ENCODE measurements at regions not wholly inside any gene's neighbourhood (a gene's known extent, or its start where the extent isn't known, plus 50 kb on each side); places are given as distances from the start of the nearest gene placed in this dataset.

DNA sequence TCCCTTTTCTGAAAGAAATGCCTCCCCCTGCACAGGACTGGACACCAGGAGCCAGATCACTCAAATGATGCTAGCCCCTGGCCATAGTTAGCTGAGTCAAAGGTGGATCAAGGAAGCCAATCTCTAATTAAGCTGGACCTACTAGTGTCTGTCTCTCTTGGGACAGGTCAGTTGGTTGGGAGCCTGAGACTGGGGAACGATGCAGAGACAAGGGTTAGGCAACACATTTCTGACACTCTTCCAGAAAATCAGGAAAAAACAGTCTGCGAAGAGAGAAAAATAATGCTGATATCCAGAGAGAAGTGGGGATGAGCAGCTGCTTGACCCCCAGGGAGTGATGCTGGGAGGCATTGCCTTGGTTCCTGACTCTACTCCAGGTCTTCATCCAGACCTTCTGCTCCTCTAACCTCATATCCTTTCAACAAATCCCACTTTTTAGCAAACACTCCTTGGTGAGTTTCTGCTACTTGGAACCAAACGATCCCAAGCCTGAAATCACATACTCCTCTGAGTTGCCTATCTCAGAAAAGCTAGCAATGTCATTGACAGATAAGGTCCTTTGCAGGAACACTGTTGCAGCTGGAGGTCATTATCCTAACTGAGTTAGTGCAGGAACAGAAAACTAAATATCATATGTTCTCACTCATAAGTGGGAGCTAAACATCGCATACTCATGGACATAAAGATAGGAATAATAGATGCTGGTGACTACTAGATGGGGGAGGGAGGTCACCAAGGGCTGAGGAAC lies 369.7 kb downstream of the COG6 start:
- Histone ChIP-seq H3K79me1 (ENCODE audit: low read depth, low read length) (no peaks in the 10 kb centered on the region), H4K8ac (ENCODE audit: low read depth, low read length) (no peak overlapping the region), H2BK120ac (ENCODE audit: low read depth, low read length) (no peak overlapping the region), H3K18ac (ENCODE audit: low read length) (no peak overlapping the region), H3K27me3 (ENCODE audit: control insufficient read depth in 3 of 3, insufficient read depth in 3 of 3, low read depth in 1 of 3, low read length in 3 of 3) (no peaks in the 10 kb centered on the region), H3K23ac (ENCODE audit: low read depth, low read length, poor library complexity) (no peak overlapping the region), H2BK5ac (ENCODE audit: low read length) (no peak overlapping the region), H3K36me3 (replicated peaks in 1 of 2; ENCODE audit: control insufficient read depth in 2 of 2, insufficient read depth in 2 of 2, low read length in 2 of 2) (no peaks in the 10 kb centered on the region), H2AFZ (ENCODE audit: low read length) (no peak overlapping the region), H3K4me2 (ENCODE audit: insufficient read depth, low read length, poor library complexity, severe bottlenecking) (no peak overlapping the region), H3K4me1 (ENCODE audit: control insufficient read depth in 2 of 2, insufficient read depth in 1 of 2, low read depth in 1 of 2, low read length in 2 of 2) (peaks cover 0 to 3% of the 10 kb centered on the region in 2 donors), H3K4ac (ENCODE audit: low read length) (no peak overlapping the region), H3K27ac (replicated peaks; ENCODE audit: low read length) (no peak overlapping the region), H2BK12ac (ENCODE audit: low read length) (no peak overlapping the region), H3K9ac (ENCODE audit: low read depth, low read length, poor library complexity) (no peak overlapping the region), H3K4me3 (ENCODE audit: low read length in 2 of 2) (no peak overlapping the region), H4K91ac (ENCODE audit: low read depth, low read length, poor library complexity) (no peak overlapping the region), H3K14ac (ENCODE audit: low read length) (no peak overlapping the region), H2BK15ac (ENCODE audit: low read length) (no peak overlapping the region), H3K9me3 (replicated peaks in 1 of 2; ENCODE audit: control insufficient read depth in 2 of 2, insufficient read depth in 1 of 2, low read depth in 1 of 2, low read length in 2 of 2) (peaks cover 0 to 6% of the 10 kb centered on the region in 2 donors), H2AK5ac (ENCODE audit: low read depth, low read length) (no peak overlapping the region)
- WGBS, 2 donors (ENCODE audit: extremely low coverage in 2 of 2, insufficient read length in 2 of 2, insufficient replicate concordance in 1 of 2), result no CpG with 5 or more reads among the region's 4 CpGs
- no peak for DNase-seq (ENCODE audit: low spot score)

DNA sequence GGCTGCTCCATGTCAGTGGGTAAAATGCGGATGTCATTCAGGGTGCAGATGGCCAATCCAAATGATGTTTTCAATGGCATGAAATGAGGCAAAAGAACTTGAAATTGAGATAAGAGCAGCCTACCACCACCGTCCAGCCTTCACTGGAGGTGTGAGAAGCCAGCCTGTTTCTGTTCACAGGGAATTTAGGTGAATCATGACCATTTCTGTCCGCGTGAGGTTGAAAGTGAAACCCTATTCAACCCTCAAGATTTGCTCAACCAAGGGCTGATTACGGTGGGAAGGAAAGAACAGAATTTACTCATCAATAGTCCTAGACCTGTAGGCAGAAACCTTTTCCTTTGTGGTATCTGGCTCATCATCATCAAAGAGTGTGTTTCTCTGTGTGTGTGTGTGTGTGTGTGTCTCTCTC lies 370.7 kb downstream of the COG6 start:
- no peaks in the 10 kb centered on the region for H3K36me3 ChIP-seq (replicated peaks in 1 of 2; ENCODE audit: control insufficient read depth in 2 of 2, insufficient read depth in 2 of 2, low read length in 2 of 2)
- H4K91ac ChIP-seq (ENCODE audit: low read depth, low read length, poor library complexity), result no peak overlapping the region
- no peak overlapping the region for H2AK5ac ChIP-seq (ENCODE audit: low read depth, low read length)
- H3K4me3 ChIP-seq (ENCODE audit: low read length in 2 of 2), result no peak overlapping the region
- H3K14ac ChIP-seq (ENCODE audit: low read length), result no peak overlapping the region
- H3K27ac ChIP-seq (replicated peaks; ENCODE audit: low read length), result no peak overlapping the region
- DNase-seq (ENCODE audit: low spot score), result no peak
- H4K8ac ChIP-seq (ENCODE audit: low read depth, low read length), result no peak overlapping the region
- no peak overlapping the region for H3K4me2 ChIP-seq (ENCODE audit: insufficient read depth, low read length, poor library complexity, severe bottlenecking)
- H2BK12ac ChIP-seq (ENCODE audit: low read length), result no peak overlapping the region
- no peaks in the 10 kb centered on the region for H3K27me3 ChIP-seq (ENCODE audit: control insufficient read depth in 3 of 3, insufficient read depth in 3 of 3, low read depth in 1 of 3, low read length in 3 of 3)
- H2BK15ac ChIP-seq (ENCODE audit: low read length), result no peak overlapping the region
- H3K9ac ChIP-seq (ENCODE audit: low read depth, low read length, poor library complexity), result no peak overlapping the region
- H2BK120ac ChIP-seq (ENCODE audit: low read depth, low read length), result no peak overlapping the region
- no peak overlapping the region for H2AFZ ChIP-seq (ENCODE audit: low read length)
- H2BK5ac ChIP-seq (ENCODE audit: low read length), result no peak overlapping the region
- peaks cover 0 to 6% of the 10 kb centered on the region in 2 donors for H3K9me3 ChIP-seq (replicated peaks in 1 of 2; ENCODE audit: control insufficient read depth in 2 of 2, insufficient read depth in 1 of 2, low read depth in 1 of 2, low read length in 2 of 2)
- H3K79me1 ChIP-seq (ENCODE audit: low read depth, low read length), result no peaks in the 10 kb centered on the region
- H3K4me1 ChIP-seq (ENCODE audit: control insufficient read depth in 2 of 2, insufficient read depth in 1 of 2, low read depth in 1 of 2, low read length in 2 of 2), result peaks cover 0 to 3% of the 10 kb centered on the region in 2 donors
- H3K18ac ChIP-seq (ENCODE audit: low read length), result no peak overlapping the region
- no peak overlapping the region for H3K4ac ChIP-seq (ENCODE audit: low read length)
- H3K23ac ChIP-seq (ENCODE audit: low read depth, low read length, poor library complexity), result no peak overlapping the region
- WGBS, 2 donors (ENCODE audit: extremely low coverage in 2 of 2, insufficient read length in 2 of 2, insufficient replicate concordance in 1 of 2), result no CpG with 5 or more reads among the region's 5 CpGs

DNA sequence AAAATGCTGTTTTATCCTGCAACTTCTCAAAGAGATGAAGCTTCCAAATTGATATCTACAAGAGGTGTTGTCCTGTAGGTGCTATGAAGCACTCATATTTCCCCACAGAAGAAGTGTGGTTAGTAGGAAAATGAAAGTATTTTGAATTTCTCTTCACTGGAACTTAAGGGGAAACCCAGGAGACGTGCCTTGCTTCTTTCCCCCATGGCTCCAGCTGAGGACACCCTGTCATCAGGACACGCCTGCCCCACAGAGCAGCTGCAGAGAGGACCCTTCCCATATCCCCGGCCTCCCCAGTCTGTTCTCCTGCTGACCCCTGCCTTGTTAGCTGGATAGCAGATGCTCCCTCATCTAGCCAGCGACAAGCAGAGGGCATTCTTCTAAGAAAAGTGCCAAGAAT lies 371.3 kb downstream of the COG6 start:
- no peak overlapping the region for H2BK15ac ChIP-seq (ENCODE audit: low read length)
- no peak overlapping the region for H3K18ac ChIP-seq (ENCODE audit: low read length)
- H2BK5ac ChIP-seq (ENCODE audit: low read length), result no peak overlapping the region
- no peak overlapping the region for H3K14ac ChIP-seq (ENCODE audit: low read length)
- H3K9ac ChIP-seq (ENCODE audit: low read depth, low read length, poor library complexity), result no peak overlapping the region
- no peak overlapping the region for H3K4me3 ChIP-seq (ENCODE audit: low read length in 2 of 2)
- H2AFZ ChIP-seq (ENCODE audit: low read length), result no peak overlapping the region
- peaks cover 0 to 6% of the 10 kb centered on the region in 2 donors for H3K9me3 ChIP-seq (replicated peaks in 1 of 2; ENCODE audit: control insufficient read depth in 2 of 2, insufficient read depth in 1 of 2, low read depth in 1 of 2, low read length in 2 of 2)
- no peaks in the 10 kb centered on the region for H3K36me3 ChIP-seq (replicated peaks in 1 of 2; ENCODE audit: control insufficient read depth in 2 of 2, insufficient read depth in 2 of 2, low read length in 2 of 2)
- no peak overlapping the region for H3K23ac ChIP-seq (ENCODE audit: low read depth, low read length, poor library complexity)
- H2AK5ac ChIP-seq (ENCODE audit: low read depth, low read length), result no peak overlapping the region
- no peak overlapping the region for H3K4me2 ChIP-seq (ENCODE audit: insufficient read depth, low read length, poor library complexity, severe bottlenecking)
- no peak overlapping the region for H3K27ac ChIP-seq (replicated peaks; ENCODE audit: low read length)
- H3K4me1 ChIP-seq (ENCODE audit: control insufficient read depth in 2 of 2, insufficient read depth in 1 of 2, low read depth in 1 of 2, low read length in 2 of 2), result peaks cover 0 to 3% of the 10 kb centered on the region in 2 donors
- no CpG with 5 or more reads among the region's 4 CpGs for WGBS, 2 donors (ENCODE audit: extremely low coverage in 2 of 2, insufficient read length in 2 of 2, insufficient replicate concordance in 1 of 2)
- H3K27me3 ChIP-seq (ENCODE audit: control insufficient read depth in 3 of 3, insufficient read depth in 3 of 3, low read depth in 1 of 3, low read length in 3 of 3), result no peaks in the 10 kb centered on the region
- no peak overlapping the region for H4K8ac ChIP-seq (ENCODE audit: low read depth, low read length)
- no peak overlapping the region for H3K4ac ChIP-seq (ENCODE audit: low read length)
- no peak overlapping the region for H2BK120ac ChIP-seq (ENCODE audit: low read depth, low read length)
- no peaks in the 10 kb centered on the region for H3K79me1 ChIP-seq (ENCODE audit: low read depth, low read length)
- no peak for DNase-seq (ENCODE audit: low spot score)
- no peak overlapping the region for H4K91ac ChIP-seq (ENCODE audit: low read depth, low read length, poor library complexity)
- H2BK12ac ChIP-seq (ENCODE audit: low read length), result no peak overlapping the region

DNA sequence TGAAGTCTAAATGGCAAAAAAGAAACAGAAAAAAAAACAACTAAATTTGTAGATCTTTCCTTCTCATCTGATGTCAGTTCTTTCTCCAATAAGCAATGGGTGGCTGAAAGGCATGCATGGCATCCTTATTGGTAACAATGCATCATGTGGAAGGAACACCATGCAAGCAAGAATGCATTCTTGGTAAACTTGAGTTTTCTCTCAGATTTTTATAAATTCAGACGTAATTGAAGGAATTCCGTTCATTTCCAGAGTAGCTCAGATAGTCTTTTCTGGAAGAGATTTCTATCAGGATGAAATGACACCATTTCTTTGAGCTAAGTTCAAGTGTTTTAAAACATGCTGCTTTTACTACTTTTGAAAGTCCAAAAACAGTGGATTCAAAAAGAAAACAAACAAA lies 373.0 kb downstream of the COG6 start:
- no peak overlapping the region for H3K23ac ChIP-seq (ENCODE audit: low read depth, low read length, poor library complexity)
- H2AK5ac ChIP-seq (ENCODE audit: low read depth, low read length), result no peak overlapping the region
- H4K91ac ChIP-seq (ENCODE audit: low read depth, low read length, poor library complexity), result no peak overlapping the region
- H3K79me1 ChIP-seq (ENCODE audit: low read depth, low read length), result no peaks in the 10 kb centered on the region
- no peak overlapping the region for H2BK5ac ChIP-seq (ENCODE audit: low read length)
- H4K8ac ChIP-seq (ENCODE audit: low read depth, low read length), result no peak overlapping the region
- H3K18ac ChIP-seq (ENCODE audit: low read length), result no peak overlapping the region
- H3K4ac ChIP-seq (ENCODE audit: low read length), result no peak overlapping the region
- H2BK12ac ChIP-seq (ENCODE audit: low read length), result no peak overlapping the region
- H3K4me3 ChIP-seq (ENCODE audit: low read length in 2 of 2), result no peak overlapping the region
- no peaks in the 10 kb centered on the region for H3K36me3 ChIP-seq (replicated peaks in 1 of 2; ENCODE audit: control insufficient read depth in 2 of 2, insufficient read depth in 2 of 2, low read length in 2 of 2)
- no peak for DNase-seq (ENCODE audit: low spot score)
- no peak overlapping the region for H3K4me2 ChIP-seq (ENCODE audit: insufficient read depth, low read length, poor library complexity, severe bottlenecking)
- H2BK120ac ChIP-seq (ENCODE audit: low read depth, low read length), result no peak overlapping the region
- H2BK15ac ChIP-seq (ENCODE audit: low read length), result no peak overlapping the region
- H3K9me3 ChIP-seq (replicated peaks in 1 of 2; ENCODE audit: control insufficient read depth in 2 of 2, insufficient read depth in 1 of 2, low read depth in 1 of 2, low read length in 2 of 2), result peaks cover 0 to 6% of the 10 kb centered on the region in 2 donors
- no peak overlapping the region for H3K27ac ChIP-seq (replicated peaks; ENCODE audit: low read length)
- H3K4me1 ChIP-seq (ENCODE audit: control insufficient read depth in 2 of 2, insufficient read depth in 1 of 2, low read depth in 1 of 2, low read length in 2 of 2), result peaks cover 0 to 3% of the 10 kb centered on the region in 2 donors
- no peak overlapping the region for H3K14ac ChIP-seq (ENCODE audit: low read length)
- WGBS, 2 donors (ENCODE audit: extremely low coverage in 2 of 2, insufficient read length in 2 of 2, insufficient replicate concordance in 1 of 2), result no CpG with 5 or more reads among the region's 2 CpGs
- no peak overlapping the region for H3K9ac ChIP-seq (ENCODE audit: low read depth, low read length, poor library complexity)
- H2AFZ ChIP-seq (ENCODE audit: low read length), result no peak overlapping the region
- H3K27me3 ChIP-seq (ENCODE audit: control insufficient read depth in 3 of 3, insufficient read depth in 3 of 3, low read depth in 1 of 3, low read length in 3 of 3), result no peaks in the 10 kb centered on the region

Measured in neuronal stem cell (in vitro differentiated cells).